HG02943 (cell line): ENCODE measurements at regions not wholly inside any gene's neighbourhood (a gene's known extent, or its start where the extent isn't known, plus 50 kb on each side); places are given as distances from the start of the nearest gene placed in this dataset.

Source experiments
- ATAC-seq: cut with Tn5 transposase; IDR thresholded peaks from one replicate; pipeline ENCODE4 v1.9.1; 2021; ENCODE audit warnings: mild to moderate bottlenecking, low read depth, moderate library complexity; ENCODE audit not compliant: unreplicated experiment

GRCh38 chr16:48011466-48011865 lies 144.3 kb downstream of the ABCC12 start:
- ATAC-seq: no peak

- no peak for ATAC-seq
These were observed 147.7 kb downstream of the ABCC12 start for GRCh38 chr16:48008011-48008525.

- ATAC-seq: no peak
These were observed 151.6 kb downstream of the ABCC12 start for GRCh38 chr16:48004141-48004695.

DNA sequence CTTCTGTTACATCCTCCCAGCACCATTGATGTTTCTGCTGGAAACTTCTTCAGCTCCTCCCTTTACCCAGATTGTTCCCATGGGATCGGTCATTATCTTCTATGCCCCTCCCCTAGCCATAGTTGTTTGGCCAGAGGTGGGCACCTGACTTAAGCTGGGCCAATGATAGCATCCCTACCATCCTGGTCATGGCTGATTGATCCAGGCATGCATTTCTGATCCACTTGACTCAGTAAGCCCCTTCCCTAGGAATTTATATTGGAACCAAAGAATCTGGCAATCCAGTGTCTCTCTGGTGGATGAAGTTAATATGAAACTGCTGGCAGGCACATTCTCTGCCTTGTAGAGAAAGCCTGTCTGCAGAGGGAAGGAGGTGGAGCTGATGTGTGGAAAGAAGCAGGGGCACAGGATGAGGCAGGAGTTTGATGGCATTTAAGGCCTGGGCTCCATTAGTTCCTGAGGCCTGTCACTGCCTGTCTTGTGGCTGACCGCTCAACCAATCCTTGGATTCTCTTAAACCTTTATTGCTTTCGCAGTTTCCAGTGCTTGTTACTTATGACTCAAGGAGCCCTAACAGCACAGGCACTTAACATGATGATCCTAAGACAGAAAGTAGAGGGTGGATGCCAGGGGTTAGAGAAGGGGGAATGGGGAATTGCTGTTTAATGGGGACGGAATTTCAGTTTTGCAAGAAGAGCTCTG lies 152.4 kb downstream of the ABCC12 start:
- no peak for ATAC-seq

GRCh38 chr16:48001324-48001895 lies 154.4 kb downstream of the ABCC12 start:
- ATAC-seq: no peak

DNA sequence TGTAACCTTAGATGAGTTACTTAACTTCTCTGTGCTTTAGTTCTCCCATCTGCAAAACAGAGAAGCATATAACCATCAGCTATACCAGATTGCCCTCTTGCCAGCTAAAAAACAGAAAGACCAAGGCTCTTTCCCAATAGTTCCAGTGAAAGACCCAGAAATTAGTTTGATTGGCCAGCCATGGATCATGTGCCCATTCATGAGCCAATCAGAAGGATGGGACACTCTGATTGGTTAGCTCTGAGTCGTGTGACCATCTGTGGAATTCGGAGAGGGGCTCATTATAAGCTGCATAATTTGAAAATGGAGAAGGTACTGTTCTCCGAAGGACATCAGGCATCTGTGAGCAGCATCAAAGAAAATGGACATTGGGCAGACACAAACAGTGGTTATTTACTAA lies 155.2 kb downstream of the ABCC12 start:
- no peak for ATAC-seq

GRCh38 chr16:47999595-47999994 lies 156.2 kb downstream of the ABCC12 start:
- no peak for ATAC-seq

- ATAC-seq: no peak
These were observed 160.4 kb downstream of the ABCC12 start for GRCh38 chr16:47995354-47995753.

DNA sequence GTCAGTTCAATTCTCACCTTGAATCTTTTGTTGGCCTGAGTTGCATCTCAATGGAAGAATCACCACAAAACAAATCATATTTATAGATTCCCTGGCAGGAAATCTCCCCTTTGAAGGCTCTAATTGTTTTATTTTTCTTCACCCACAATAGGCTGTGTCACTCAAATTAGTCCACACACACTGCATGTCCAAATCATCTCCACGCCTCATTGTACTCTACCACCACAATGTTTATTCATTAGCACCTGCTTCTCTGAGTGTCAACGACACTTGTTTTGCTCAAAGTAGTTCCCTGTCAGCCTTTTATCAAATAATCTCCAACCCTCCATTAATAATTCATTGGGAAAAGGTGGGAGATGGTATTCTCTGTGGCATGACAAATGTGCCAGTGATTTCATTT lies 164.3 kb downstream of the ABCC12 start:
- no peak for ATAC-seq

DNA sequence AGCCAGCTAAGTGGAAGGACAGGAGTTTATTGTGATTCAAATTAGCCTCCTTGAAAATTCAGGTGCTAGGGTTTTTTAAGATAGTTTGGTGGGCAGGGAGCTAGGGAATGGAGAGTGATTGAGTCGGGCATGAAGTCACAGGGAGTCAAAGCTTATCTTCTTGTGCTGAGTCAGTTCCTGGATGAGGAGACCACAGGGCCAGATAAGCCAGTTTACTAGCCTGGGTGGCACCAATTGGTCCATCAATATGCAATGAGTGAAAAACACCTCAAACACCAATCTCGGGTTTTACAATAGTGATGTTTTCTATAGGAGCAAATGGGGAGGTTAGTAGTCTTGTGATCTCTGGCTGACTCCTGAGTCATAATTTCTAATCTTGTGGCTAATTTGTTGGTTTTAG lies 165.1 kb downstream of the ABCC12 start:
- ATAC-seq: no peak

DNA sequence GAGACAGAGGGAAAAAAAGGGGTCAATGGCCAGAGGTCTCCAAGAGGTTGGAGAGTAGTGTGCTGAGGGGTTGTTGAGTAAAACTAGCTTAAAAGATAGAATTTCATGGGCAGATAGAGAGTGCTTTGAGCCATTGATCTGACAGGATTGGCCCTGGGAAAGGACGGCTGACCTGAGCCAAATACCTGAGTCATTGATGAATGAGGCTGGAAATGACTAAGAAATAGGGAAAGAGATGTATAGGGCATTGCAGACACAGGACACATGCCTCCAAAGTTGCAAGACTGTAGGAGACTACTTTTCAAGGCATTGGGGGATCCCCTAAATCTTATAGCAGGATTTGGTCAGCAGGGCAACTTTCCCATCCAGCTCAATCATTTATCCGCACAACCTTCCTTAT lies 168.7 kb downstream of the ABCC12 start:
- ATAC-seq: no peak

DNA sequence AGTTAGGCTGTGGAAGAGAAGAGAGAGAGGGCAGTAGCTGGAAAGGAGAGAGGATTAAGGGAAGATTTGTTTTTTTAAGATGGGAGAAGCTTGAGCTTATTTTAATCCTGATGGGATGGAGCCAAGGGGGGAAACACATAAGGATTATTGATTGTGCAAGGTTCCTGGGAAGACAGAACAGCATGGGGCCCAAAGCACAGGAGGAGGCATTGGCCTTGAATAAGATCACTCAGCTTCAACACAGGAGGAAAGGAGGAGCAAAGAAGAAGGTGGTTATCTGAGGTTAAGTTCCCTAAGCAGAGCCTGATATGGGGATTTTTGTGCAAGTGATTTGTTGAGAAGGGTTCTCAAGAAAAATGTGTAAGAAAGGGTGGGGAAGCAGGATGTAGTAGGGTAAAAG lies 169.8 kb downstream of the ABCC12 start:
- ATAC-seq: no peak

- ATAC-seq: no peak
These were observed 171.1 kb downstream of the ABCC12 start for GRCh38 chr16:47984669-47985068.

- ATAC-seq: no peak
These were observed 171.7 kb downstream of the ABCC12 start for GRCh38 chr16:47983999-47984580.

DNA sequence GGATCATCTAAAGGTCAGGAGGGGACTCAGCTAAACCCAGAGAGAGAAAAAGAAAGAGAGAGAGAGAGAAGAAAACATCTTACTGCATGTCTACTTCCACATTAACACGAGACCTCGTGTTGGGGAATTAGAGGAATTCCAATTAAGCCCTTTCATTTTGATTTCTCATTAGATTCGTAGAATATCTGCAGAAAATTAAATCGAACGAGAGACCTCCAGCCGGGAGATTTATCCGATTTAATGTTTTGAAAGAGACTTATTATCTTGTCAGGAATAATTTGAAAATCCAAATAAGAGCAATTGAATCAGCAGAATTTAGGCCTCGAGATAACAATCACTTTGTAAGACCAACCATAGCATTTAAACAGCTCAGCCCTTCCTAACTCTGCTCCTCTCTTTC lies 175.6 kb downstream of the ABCC12 start:
- ATAC-seq: no peak

- no peak for ATAC-seq
These were observed 176.1 kb downstream of the ABCC12 start for GRCh38 chr16:47979616-47980182.

- ATAC-seq: no peak
These were observed 176.7 kb downstream of the ABCC12 start for GRCh38 chr16:47979164-47979520.

DNA sequence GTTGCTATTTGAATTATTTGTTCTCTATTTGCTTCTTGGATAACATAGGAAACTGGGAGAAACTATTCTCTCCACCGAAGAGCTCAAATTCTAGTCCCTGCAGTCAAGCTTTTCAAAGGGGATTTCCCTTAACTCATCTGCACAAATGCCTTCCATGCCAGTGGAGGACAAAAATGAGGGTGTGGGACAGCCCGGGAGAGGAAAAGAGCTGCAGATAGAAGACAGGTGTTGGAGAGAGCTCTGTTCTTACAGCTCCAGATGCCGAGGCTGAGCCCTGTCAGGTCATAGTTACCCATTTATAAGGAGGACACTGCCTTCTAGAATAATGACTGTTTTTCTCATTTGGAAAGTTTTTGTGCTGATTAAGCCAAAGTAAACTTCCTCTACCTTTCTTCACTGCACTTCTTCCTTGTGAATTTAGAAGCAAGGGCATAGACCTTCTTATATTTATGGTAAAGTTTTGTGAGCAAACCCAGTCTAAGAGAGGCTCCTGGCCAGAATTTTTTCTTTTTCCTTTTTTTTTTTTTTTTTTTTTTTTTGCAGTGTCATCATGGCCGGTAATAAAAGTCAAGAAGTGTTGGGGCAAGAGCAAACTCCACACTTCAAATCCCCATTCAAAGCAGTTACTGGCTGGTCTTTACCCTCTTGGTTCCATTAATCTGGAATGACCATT lies 177.2 kb downstream of the ABCC12 start:
- no peak for ATAC-seq

- no peak for ATAC-seq
These were observed 178.0 kb downstream of the ABCC12 start for GRCh38 chr16:47977802-47978201.

DNA sequence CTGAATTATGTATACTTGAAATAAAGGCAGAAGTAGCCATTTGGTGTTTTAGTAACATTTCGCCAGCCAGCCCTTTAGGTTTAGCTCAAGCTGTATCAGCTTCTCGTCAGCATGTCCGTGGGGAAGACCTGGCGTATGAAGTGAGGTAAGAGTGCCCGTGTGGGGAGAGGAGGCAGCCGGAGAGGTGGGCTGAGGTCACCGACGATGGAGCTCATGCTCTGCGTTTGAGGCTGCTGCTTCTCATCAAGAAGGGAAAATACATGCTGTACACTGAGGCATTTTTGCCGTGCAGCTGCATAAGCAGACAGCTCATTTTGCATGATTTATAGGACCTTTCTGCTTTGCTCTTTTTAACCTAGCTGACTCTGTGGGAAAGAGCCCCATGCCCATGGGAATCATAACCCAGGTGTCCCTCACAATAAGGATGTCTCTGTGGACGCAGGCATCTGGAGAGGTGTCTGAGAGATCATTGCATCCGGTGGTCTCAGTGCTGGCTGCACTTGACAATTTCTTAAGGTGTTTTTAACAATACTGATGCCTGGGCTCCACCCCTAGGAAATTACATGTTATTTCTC lies 179.1 kb downstream of the ABCC12 start:
- ATAC-seq: no peak
